ENCODE measurements at regions not wholly inside any gene's neighbourhood (a gene's known extent, or its start where the extent isn't known, plus 50 kb on each side); places are given as distances from the start of the nearest gene placed in this dataset.

DNA sequence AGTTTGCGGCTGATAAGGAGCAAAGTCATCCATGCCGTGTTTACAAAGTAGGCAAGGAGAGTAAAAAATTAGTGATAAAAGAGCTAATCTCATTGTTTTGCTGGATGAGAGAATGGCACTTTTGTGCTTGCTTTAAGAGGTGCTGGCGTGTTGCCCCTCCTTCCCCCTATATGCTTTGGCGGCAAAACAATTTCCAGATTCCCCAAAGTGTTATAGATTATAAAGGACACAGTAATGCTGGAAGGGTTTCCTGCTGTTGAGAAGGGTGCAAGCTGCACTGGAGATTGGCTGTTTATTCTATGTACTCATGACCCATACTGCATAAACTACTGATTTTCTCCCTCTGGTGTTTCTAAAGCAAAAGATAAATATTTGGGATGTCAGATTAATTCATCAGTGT, 338.9 kb upstream of the MAP3K7 start:
- no peak for DNase-seq

DNA sequence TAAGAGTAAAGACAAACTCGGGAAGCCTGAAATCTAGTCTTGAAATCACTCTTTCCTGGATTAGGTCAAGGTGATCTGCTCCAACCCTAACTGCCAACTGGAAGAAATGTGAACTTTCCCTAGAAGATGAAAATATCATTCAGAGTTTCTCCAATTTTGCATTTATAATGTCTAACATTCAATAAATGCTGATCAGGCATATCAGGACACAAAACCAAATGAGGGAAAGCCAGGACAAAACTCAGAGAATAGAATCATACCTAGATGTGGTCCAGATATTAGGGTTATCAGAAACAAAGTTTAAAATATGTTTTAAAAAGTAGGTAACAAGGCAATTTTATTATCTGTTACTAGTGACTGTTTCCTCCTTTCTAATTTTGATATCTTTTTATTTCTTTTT, 335.5 kb upstream of the MAP3K7 start:
- no peak for DNase-seq

DNA sequence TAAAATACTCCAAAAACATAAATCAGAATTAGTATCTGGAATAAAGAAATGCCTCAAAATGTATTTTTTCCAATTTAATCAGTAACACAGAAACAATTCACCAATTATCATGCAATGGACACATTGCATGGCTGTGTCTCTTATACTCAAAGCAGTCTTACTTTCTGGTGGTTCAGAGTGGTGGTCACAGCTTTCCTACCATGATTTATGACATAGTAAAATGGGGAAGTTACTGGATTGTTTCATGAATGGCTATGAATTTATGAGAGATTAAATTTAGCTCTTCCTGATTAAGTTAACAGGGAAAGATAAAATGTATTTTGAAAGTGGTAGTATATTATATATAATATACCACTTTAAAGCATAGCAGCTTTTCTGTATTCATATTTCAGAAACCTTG, 331.5 kb upstream of the MAP3K7 start:
- DNase-seq, result no peak

DNA sequence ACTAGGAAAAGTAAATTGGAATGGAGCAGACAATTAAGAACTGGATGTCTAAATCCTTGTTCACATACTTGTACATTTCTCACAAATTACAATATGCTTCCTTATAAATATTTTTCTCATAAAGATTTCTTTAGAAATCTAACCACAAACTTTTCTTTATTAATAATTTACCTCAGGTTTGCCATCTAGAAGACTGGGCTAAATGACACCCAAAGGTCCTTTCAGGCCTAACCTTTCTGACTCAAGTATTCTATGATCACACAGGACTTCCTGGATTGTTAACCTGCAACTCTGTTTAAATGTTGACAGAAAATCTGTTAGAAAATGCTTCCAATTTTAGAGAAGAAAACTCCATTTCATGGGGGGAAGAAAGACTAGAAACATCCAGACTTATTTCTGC, 330.5 kb upstream of the MAP3K7 start:
- DNase-seq, result no peak

DNA sequence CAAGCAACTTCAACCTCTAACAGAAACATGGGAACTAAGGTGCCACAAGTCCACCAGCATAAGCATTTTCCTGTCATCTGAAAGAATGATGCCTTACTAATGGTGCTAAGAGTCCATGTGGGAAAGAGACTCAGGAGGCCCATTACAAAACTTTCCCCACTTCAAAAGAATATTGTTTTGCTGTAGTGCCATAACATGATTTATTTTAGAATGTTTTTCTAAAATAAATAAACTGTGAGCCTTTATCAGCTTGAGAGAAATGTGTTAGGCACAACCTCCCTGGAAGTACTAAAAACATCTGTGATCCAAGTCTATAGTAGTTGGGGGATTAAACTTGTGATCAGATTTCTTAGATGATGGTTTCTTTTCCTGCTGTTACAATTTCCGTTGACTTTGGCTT, 330.1 kb upstream of the MAP3K7 start:
- DNase-seq, result no peak

DNA sequence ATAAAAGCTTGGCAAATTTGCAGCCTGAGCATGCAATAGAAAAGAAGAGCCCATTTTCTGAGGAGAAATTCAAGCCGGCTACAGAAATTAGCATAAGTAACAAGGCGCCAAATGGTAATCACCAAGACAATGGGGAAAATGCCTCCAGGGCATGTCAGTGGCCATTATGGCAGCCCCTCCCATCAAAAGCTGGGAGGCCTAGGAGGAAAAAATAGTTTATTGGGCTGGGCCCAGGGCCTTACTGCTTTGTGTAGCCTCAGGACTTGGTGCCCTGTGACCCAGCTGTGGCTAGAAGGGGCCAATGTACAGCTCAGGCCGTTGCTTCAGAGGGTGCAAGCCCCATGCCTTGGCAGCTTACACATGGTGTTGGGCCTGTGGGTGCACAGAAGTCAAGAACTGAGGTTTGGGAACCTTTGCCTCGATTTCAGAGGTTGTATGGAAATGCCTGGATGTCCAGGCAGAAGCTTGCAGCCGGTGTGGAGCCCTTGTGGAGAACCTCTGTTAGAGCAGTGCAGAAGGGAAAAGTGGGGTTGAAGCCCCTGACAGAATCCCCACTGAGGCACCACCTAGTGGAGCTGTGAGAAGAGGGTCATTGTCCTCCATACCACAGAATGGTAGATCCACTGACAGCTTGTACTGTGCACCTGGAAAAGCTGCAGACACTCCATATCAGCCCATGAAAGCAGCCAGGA, 328.5 kb upstream of the MAP3K7 start:
- no peak for DNase-seq

DNA sequence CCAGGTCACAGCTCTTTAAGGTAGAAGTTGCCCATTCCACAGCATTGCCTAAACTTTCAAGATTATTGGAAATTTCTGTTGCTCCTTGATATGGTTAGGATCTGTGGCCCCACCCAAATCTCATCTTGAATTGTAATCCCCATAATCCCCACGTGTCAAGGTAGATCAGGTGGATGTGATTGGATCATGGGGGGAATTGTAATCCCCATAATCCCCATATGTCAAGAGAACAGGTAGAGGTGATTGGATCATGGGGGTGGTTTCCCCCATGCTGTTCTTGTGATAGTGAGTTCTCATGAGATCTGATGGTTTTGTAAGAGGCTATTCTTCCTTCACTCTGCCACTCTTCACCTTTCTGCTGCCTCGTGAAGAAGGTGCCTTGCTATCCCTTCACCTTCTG, 327.4 kb upstream of the MAP3K7 start:
- no peak for DNase-seq

DNA sequence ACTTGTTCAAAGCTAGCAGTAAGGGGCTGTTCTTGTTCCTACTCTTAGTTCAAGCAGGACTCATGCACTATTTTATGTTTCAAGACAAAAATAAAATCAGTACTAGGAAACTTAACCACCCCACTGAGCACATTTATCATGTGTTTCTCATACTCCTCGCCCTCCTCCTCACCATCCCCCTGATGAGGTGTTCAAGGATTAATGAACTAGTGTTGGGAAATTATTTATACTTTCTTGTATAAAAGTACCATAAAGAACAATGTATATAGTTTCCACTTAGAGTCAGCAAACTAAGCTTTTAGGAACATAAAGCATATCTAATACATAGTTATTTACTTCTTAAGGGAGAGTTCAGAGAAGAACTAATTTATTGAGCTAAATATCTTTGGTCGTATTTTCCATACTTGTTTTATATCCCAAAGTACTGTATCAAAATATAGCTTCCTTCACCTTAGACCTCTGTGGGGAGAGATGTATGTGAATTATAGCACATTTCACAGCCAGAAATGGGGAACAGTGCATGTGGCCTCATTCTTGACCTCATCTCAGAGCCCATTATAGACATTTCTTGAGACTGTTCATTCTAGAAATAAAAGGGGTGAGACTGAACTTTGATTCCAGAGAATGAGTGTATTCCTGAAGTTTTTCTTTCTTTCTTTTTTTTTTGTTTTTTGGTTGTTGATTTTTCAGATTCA, 326.5 kb upstream of the MAP3K7 start:
- no peak for DNase-seq

DNA sequence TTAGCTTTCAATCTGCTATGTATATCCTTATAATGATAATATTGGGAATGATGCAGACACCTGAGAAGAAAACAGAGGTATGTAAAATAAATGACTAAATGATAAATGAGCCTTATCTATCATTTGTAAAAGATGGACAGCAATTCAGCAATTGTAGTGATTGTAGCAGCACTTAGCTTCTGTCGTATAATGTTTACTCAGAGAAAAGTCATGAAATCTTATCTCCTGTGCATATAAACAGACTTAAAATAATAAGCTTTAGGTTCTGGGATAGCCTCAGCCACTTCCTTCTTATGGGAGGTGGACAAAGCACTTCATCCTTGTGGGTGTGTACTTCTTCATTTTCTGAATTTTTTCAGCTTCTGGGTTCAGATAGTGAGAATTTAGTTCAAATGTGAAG, 324.8 kb upstream of the MAP3K7 start:
- no peak for DNase-seq

DNA sequence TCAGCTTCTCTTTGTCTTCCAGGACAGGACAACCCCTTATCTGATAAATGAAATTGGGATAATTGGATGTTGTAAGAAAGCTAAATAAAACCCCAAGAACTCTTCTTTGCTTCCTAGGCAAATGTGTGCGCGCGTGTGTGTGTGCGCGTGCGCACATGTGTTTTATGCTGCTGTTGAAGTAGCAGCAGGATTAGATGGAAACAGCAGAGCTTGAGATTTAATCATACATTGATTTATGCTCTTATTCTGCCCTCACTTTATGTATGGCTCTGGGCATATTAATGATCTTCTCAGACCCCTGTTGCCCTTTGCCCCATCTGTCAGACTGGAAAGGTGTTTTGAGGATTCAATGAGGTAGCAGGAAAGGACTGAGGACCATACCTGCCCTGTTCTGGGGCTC, 324.0 kb upstream of the MAP3K7 start:
- DNase-seq, result no peak

DNA sequence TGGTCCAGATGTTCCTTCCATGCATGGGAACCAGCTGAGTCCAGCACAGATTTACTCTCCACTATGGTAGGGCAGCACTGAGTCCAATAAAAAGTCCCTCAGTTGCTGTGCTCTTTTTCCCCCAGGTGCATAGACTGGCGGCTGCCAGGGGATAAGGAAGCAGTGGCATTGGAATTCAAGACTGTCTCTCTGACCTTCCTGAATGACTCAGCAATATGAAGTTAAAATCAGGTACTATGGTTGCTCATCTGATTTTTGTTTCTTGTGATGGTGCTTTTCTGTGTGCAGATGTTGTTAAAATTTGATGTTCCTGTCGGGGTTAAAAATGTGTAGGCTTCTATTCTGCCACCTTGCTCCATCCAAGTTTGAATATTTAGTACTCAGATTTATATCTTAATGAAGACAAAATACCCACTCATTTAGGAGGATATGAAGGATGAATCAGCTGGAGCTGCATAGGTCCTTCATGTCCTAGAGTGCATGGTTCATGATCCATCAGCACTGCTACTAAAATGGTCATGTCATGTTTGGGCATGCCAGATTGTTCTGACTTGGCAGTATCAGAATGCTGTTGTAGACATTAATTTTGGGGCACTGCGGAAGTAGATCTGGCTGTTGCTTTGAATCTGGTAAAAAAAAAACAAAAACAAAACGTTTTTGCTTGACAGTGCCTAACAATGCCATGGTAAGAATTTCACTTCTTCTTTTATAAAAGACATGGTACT, 321.2 kb upstream of the MAP3K7 start:
- DNase-seq, result no peak

DNA sequence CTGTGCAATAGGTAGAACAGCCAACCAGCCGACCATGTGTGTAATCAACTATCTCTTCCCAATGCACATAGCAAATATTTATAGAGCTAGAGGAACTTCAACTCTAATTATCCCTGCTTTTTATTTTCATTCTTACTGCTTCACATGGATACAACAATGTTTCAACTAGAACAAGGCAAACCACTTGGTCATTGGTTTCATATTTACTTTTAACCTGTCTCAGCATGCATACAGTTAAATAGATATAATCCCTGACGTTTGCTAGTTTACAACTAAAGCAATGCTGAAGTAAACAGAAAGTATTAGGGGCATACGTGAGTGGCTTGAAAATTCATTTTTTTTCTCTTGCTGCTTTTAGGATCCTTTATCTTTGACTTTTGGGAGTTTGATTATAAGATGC, 318.5 kb upstream of the MAP3K7 start:
- peak; percentile 41 for DNase-seq

DNA sequence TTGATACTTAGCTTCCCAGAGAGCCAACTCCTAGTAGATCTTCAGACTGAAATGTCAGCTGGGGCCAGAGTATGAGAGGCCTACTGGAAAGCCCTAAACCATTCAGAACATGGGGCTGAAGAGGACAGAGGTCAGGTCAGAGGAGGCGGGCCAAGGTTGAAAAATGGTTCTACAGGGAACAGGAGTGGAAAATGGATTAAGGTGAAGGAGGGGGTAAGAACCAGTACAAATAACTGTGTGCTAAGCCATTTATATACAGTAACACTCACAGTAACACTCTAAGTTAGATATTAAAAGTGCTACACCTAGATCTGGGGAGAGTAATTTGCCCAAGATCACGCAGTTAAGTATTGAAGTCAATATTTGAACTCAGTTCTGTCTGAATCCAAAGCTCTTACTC, 313.2 kb upstream of the MAP3K7 start:
- no peak for DNase-seq

DNA sequence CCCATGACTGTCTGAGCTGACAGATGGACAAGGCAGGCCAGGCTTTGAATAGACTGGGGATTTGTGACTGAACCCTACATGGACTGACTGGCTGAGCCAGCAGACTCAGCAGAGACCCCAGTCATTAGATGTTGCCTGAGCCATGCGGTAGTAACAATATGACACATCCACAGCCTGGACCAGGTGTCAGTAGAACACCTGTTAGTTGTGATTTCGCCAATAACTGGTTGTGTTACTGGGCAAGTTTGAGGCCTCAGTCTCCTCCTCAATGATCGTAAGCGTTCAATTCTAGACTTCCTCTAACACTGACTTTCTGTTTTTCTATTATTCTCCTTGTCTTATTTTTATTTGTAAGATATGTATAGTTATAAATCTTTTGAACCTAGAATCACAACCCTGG, 311.9 kb upstream of the MAP3K7 start:
- no peak for DNase-seq

DNA sequence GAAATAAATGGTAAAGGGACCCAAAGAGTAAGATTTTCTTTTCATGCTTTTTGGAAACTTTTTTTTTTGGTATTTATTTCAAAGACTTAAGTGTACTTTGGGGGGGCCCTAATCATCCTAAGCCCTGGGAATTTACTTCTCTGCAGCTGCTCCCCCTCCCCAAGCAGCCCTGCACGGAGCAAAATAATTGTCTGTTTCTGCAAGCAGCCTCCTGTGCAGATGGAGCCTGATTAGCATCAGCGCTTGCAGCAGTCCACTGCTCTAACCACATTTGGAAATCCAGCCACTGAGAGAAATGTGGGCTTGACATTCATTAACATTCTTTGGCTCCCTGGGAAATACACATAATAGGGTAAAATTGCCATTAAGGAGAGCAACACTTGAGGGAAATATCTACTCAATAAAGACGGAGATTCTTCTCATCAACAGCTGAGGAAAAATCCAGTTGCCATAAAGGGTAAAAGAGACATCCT, 309.2 kb upstream of the MAP3K7 start:
- no peak for DNase-seq

DNA sequence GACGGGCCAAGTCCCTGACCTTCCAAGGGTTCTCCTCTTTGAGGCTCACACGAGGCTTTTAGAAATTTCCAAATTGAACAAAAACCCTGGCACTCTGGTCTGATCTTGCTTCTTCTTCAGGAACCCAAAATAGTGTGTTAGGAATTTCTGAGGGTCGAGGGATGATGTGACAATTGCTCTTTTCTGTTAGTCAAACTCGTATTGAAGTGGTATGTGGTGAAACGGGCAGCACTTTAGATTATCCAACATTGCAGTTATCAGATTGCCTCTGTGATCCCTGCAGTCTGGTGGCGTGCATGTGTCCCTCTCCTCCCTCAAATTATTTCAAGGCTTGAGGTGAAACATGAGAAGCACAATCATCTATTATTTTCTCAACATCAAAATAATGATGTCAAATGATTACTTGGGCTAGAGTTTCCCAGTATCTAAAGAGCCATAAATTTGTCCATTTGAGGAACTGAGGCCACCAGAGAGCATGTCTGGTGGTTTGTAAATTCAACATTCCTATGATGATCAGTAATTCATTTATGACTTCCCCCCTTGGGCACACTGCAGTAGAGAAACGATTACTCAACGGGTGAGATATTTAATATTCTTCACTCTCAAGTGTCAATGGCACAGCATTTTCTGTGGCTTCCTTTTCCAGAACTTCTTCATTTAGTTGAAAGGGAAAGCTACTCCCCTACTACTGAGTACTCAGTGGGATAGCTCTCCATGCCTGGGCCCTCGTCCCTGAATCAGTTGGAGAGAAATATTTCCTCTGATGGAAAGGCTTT, 308.6 kb upstream of the MAP3K7 start:
- DNase-seq, result no peak

DNA sequence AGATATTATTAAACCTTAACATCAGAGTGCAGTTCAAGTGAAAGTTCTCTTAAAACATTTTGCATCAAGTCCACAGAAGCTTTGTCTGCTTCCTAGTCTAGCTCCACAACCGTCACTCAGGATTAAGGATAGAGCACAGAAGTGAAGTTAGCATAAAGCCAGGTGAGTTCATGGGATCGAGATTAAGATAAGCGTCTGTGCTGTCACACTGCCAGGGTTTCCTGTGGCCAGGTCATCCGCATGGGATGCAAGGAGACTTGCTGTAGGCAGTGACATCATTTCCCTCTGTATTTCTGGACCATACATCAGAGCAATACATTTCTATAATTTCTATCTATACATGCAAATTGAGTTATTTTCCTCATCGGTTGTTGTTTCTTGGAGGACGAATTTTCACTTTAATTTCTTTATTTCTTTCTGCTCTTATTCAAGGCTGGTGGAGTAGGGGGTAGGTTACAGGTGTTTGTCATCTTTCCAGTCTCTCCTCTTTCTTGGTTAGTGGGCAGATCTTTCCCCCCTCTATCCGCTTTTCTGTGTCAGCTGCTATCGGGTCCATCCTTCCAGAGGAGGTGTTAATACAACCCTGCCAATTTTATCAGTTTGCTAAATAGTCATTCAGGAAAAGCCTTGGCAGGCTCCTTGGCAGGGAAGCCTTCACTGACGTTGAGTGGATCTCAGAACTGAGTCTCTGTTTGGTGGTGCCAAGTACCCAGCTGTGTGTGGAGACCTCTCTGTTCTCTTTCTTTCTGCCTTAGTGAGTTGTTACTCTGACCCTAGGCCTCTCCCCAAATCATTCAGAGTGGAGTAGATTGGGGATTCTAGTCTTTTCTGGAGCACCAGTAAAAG, 307.6 kb upstream of the MAP3K7 start:
- DNase-seq, result no peak

DNA sequence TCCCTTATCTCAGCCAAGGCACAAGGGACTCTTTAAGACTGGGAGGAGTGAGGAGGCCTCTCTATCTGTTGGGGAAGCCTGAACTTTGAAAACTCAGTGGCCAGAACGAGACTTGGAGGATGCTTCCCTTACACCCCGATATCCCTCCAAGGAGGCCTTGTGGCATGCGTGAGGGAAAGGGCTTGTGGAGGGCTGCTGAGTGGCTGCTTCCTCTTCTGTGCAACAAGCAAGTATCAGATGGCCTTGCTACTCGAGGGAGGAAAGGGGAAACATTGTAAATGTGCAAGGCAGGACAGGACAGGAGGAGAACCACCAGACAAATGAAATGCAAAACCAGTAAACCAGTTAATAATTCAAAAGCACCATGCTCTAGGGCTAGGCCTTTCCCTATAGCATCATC, 306.5 kb upstream of the MAP3K7 start:
- DNase-seq, result no peak

DNA sequence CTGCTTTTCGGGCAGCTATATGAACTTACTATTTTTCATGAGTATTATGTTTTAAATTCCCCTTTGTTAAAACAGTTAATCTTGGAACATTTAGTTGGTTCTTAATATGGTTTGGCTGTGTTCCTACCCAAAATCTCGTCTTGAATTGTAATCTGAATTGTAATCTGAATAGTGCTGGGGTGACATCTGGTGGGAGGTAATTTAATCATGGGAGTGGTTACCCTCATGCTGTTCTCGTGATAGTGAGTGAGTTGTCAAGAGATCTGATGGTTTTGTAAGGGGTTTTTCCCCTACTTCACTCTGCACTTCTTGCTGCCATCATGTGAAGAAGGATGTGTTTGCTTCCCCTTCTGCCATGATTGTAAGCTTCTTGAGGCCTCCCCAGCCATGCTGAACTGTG, 305.4 kb upstream of the MAP3K7 start:
- no peak for DNase-seq

DNA sequence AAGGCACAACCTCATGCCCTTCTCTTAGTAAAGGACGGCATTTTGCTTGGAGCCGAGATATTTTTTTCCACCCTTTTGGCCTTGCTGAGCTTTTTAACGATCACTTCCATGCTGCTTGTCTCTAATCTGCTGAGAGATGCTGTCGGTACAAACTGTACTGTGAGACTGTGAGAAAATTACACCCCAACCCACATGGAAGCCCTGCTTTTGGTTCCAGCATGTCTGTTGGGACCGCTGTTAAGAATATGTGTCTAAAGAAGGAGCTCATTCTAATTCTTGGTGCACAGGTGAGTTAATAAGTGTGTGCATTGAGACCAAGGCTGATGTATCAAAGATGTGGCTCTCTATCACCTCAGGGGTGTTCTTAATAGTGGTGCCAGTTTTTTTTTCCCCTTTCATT, 304.5 kb upstream of the MAP3K7 start:
- no peak for DNase-seq

DNA sequence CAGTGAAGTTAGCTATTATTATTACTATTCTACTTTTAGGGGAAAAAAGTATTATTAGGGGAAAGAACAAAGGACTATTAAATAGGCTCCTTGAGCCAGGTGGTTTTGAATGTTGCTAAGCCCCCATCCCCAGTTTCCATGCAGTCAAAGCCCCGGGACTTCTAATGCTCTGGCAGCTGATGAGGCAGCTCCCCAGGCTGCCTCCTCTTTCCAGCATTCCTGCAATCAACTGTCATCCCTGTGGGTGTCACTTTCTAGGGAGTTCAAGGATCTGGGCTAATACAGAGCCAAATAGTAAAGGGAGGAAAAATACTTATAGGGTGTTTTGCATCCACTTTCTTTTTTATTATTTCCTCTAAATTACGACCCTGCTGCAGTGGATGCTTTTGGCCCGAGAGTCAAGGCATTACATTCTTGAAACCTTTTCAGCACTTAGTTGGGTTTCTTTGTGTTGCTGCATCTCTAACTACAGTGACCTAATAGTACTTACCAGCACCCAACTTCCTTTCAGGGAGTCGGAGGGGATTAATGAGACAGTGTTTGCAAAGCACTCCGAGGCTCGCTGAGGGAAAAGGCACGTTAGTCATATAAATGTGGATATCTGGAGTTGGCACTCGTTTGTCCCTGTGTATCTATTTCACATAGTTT, 303.9 kb upstream of the MAP3K7 start:
- no peak for DNase-seq

DNA sequence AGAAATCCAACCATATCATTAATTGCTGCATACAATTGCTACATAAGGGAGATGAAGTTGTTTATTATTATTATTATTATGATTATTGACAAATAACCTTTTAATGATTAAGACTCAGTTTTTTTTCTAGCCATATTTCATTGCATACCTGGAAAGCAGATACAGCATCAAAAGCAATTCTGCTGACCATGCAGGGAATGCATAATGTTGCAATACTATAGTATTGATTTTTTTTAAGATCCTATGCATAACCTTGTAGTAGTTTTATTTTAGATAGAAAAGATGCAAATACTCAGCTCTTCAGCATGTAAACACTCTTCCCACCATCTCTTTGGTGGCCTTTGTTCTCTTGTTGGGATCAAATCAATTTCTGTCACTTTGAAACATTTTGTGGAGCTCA, 300.9 kb upstream of the MAP3K7 start:
- DNase-seq, result no peak

Data from NCI-H510A treated with DMSO at 0.1 percent for 48 hours (cell line).